Astrocyte (in vitro differentiated cells and primary cell): ENCODE measurements at regions not wholly inside any gene's neighbourhood (a gene's known extent, or its start where the extent isn't known, plus 50 kb on each side); places are given as distances from the start of the nearest gene placed in this dataset.

ENCODE experiments used
- DNase-seq: peaks from one replicate; pipeline ENCODE4 v3.0.0-alpha.2; 2010; ENCODE audit warnings: low read depth
- FAIRE-seq: peaks from 2 replicates; lab custom pipeline; 2011; peaks lifted over from hg19 to GRCh38; lab: Jason Lieb, UNC
- H2AFZ ChIP-seq: 2 replicates; pipeline ENCODE4 v1.6.0; 2012; ENCODE audit warnings: low read depth, low read length, inconsistent platforms
- H3K27ac ChIP-seq: 2 replicates; pipeline ENCODE4 v1.5.1; 2011; ENCODE audit warnings: low read depth, low read length, inconsistent platforms
- H3K27me3 ChIP-seq: 2 replicates; pipeline ENCODE4 v1.6.0; 2011; ENCODE audit warnings: low read length, inconsistent platforms; ENCODE audit not compliant: insufficient read depth
- H3K36me3 ChIP-seq: 2 replicates; pipeline ENCODE4 v1.5.1; 2011; ENCODE audit warnings: low read length, inconsistent platforms; ENCODE audit not compliant: insufficient read depth
- H3K4me1 ChIP-seq: 2 replicates; pipeline ENCODE4 v1.5.1; 2011; ENCODE audit warnings: low read length, inconsistent platforms; ENCODE audit not compliant: insufficient read depth
- H3K4me2 ChIP-seq: 2 replicates; pipeline ENCODE4 v1.6.0; 2012; ENCODE audit warnings: low read length, inconsistent platforms
- H3K4me3 ChIP-seq: 2 replicates; pipeline ENCODE4 v1.5.1; 2011; ENCODE audit warnings: low read depth, mild to moderate bottlenecking, low read length, inconsistent platforms; ENCODE audit not compliant: insufficient read depth
- H3K79me2 ChIP-seq: 2 replicates; pipeline ENCODE4 v1.6.0; 2012; ENCODE audit warnings: mild to moderate bottlenecking, low read length, inconsistent platforms; ENCODE audit not compliant: insufficient read depth
- H3K9ac ChIP-seq: 2 replicates; pipeline ENCODE4 v1.6.0; 2012; ENCODE audit warnings: mild to moderate bottlenecking, low read length, inconsistent platforms
- H3K9me3 ChIP-seq: 2 replicates; pipeline ENCODE4 v1.5.1; 2012; ENCODE audit warnings: low read depth, mild to moderate bottlenecking, low read length, inconsistent platforms; ENCODE audit not compliant: insufficient read depth
- H4K20me1 ChIP-seq: 2 replicates; pipeline ENCODE4 v1.6.0; 2012; ENCODE audit warnings: low read length, inconsistent platforms; ENCODE audit not compliant: insufficient read depth
- H3K27ac Mint-ChIP-seq: one replicate; pipeline ENCODE4 v1.8.0; 2021; ENCODE audit warnings: mild to moderate bottlenecking, mixed read lengths; ENCODE audit not compliant: unreplicated experiment
- H3K27me3 Mint-ChIP-seq: one replicate; pipeline ENCODE4 v1.8.0; 2021; ENCODE audit warnings: low read depth, mixed read lengths; ENCODE audit not compliant: unreplicated experiment
- H3K36me3 Mint-ChIP-seq: one replicate; pipeline ENCODE4 v1.8.0; 2021; ENCODE audit warnings: low read depth, mixed read lengths; ENCODE audit not compliant: unreplicated experiment
- H3K4me1 Mint-ChIP-seq: one replicate; pipeline ENCODE4 v1.8.0; 2021; ENCODE audit warnings: low read depth, mixed read lengths; ENCODE audit not compliant: unreplicated experiment
- H3K4me3 Mint-ChIP-seq: one replicate; pipeline ENCODE4 v1.8.0; 2021; ENCODE audit warnings: mild to moderate bottlenecking, moderate library complexity, mixed read lengths; ENCODE audit not compliant: unreplicated experiment
- H3K9me3 Mint-ChIP-seq: one replicate; pipeline ENCODE4 v1.8.0; 2021; ENCODE audit warnings: mild to moderate bottlenecking, mixed read lengths; ENCODE audit not compliant: unreplicated experiment
- CTCF ChIP-seq: IDR thresholded peaks from 2 replicates; pipeline ENCODE4 v1.5.1; 2011; ENCODE audit warnings: low read depth, mild to moderate bottlenecking, inconsistent platforms, low read length, moderate library complexity; ENCODE audit not compliant: insufficient read depth
- EZH2 ChIP-seq: IDR thresholded peaks from 2 replicates; pipeline ENCODE4 v1.6.1; 2012; ENCODE audit warnings: mild to moderate bottlenecking, low read length, inconsistent platforms; ENCODE audit not compliant: insufficient read depth

DNA sequence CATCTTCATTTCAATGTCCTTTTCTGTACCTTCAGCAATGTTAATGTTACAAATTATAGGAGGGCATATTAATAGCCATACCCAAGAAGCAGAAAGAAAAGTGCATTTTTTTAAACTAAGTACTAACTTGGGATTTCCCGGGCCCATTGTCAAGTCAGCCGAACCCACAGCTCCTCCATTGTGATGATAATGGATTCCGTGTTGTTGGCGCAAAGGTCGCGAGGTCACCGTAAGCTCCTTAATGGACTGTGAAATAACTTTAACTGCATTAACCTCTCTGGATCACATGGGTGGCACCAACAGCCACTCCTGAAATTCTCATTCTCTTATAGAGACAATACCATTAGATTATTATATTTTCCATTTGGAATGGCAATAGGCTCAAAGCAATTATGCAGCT lies 250.6 kb upstream of the RRP15 start:
- H3K9me3 ChIP-seq: no peaks in the 10 kb centered on the region
- FAIRE-seq (no peak), DNase-seq (no peak)
- no peaks in the 10 kb centered on the region for H3K9me3 Mint-ChIP-seq
- no peak overlapping the region for H3K4me2 ChIP-seq
- no peaks in the 10 kb centered on the region for H3K27me3 Mint-ChIP-seq
- TF ChIP-seq EZH2: no peak
- no peak for TF ChIP-seq CTCF
- no peaks in the 10 kb centered on the region for H3K4me1 ChIP-seq
- H3K27ac ChIP-seq: no peak overlapping the region
- H4K20me1 ChIP-seq: no peaks in the 10 kb centered on the region
- no peak overlapping the region for H3K4me3 Mint-ChIP-seq
- peaks cover 6% of the 10 kb centered on the region for H3K27me3 ChIP-seq
- H2AFZ ChIP-seq: no peak overlapping the region
- H3K4me1 Mint-ChIP-seq: no peaks in the 10 kb centered on the region
- no peaks in the 10 kb centered on the region for H3K36me3 ChIP-seq
- H3K36me3 Mint-ChIP-seq: no peaks in the 10 kb centered on the region
- H3K9ac ChIP-seq: no peak overlapping the region
- no peak overlapping the region for H3K4me3 ChIP-seq
- no peaks in the 10 kb centered on the region for H3K79me2 ChIP-seq
- no peak overlapping the region for H3K27ac Mint-ChIP-seq

GRCh38 chr1:218048828-218049420 lies 236.2 kb upstream of the RRP15 start:
- Histone ChIP-seq H3K36me3 (no peaks in the 10 kb centered on the region), H3K27me3 (no peaks in the 10 kb centered on the region), H3K9me3 (no peaks in the 10 kb centered on the region), H3K79me2 (no peaks in the 10 kb centered on the region), H3K4me1 (no peaks in the 10 kb centered on the region), H4K20me1 (no peaks in the 10 kb centered on the region), H3K9ac (no peak overlapping the region), H3K4me2 (no peak overlapping the region), H3K4me3 (no peak overlapping the region), H3K27ac (no peak overlapping the region), H2AFZ (no peak overlapping the region)
- Mint-ChIP-seq H3K4me3 (no peak overlapping the region), H3K27me3 (peaks cover 1% of the 10 kb centered on the region), H3K27ac (no peak overlapping the region), H3K9me3 (no peaks in the 10 kb centered on the region), H3K4me1 (no peaks in the 10 kb centered on the region), H3K36me3 (no peaks in the 10 kb centered on the region)
- FAIRE-seq (no peak), DNase-seq (no peak)
- TF ChIP-seq EZH2 (no peak), CTCF (no peak)

DNA sequence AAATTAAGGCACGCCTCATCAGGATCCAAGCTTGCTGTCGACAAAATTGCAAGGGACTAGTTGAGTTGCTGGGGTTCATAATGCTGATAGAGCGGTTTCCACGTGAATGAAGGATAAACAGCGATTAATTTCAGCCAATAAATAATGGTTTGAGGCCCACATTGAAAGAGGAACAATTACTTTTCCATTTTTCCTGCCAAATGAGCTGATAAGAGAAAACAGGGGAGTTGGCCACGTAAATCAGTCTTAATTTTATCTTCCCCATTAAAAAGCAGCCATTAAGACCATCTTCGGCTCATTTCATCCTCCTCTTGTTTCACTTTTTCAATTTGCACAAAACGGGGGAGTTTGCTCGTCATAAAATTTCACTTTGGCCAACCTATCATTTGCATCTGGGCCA lies 235.5 kb upstream of the RRP15 start:
- Mint-ChIP-seq H3K9me3 (no peaks in the 10 kb centered on the region), H3K4me3 (no peak overlapping the region), H3K27ac (no peak overlapping the region), H3K4me1 (no peaks in the 10 kb centered on the region), H3K36me3 (no peaks in the 10 kb centered on the region), H3K27me3 (peaks cover 1% of the 10 kb centered on the region)
- Histone ChIP-seq H4K20me1 (no peaks in the 10 kb centered on the region), H3K4me3 (no peak overlapping the region), H3K9me3 (no peaks in the 10 kb centered on the region), H3K9ac (no peak overlapping the region), H3K27me3 (no peaks in the 10 kb centered on the region), H3K4me1 (no peaks in the 10 kb centered on the region), H3K36me3 (no peaks in the 10 kb centered on the region), H3K27ac (no peak overlapping the region), H3K4me2 (no peak overlapping the region), H3K79me2 (no peaks in the 10 kb centered on the region), H2AFZ (no peak overlapping the region)
- no peak for FAIRE-seq
- no peak for DNase-seq
- no peak for TF ChIP-seq EZH2
- no peak for TF ChIP-seq CTCF
